Medulla oblongata (tissue), 1 donor: ENCODE measurements at regions not wholly inside any gene's neighbourhood (a gene's known extent, or its start where the extent isn't known, plus 50 kb on each side); places are given as distances from the start of the nearest gene placed in this dataset.
"Not testable (repeated sequence)": the region's sequence is repeated elsewhere in the genome, so short reads cannot be mapped to it uniquely, and the experiment has no call there.

Experiments used
- DNase-seq: peaks from one replicate; pipeline ENCODE4 v3.0.0-alpha.2; 2015; ENCODE audit errors: extremely low spot score

GRCh38 chr2:123481406-123481805, 543.7 kb upstream of the CNTNAP5 start:
- DNase-seq: no peak

- DNase-seq: no peak
Measured at GRCh38 chr2:123485056-123485455, 540.0 kb upstream of the CNTNAP5 start.

GRCh38 chr2:123493687-123494086, 531.4 kb upstream of the CNTNAP5 start:
- no peak for DNase-seq

- no peak for DNase-seq
Measured at GRCh38 chr2:123495241-123495640, 529.8 kb upstream of the CNTNAP5 start.

GRCh38 chr2:123500346-123500745, 524.7 kb upstream of the CNTNAP5 start:
- DNase-seq: no peak

GRCh38 chr2:123500988-123501387, 524.1 kb upstream of the CNTNAP5 start:
- DNase-seq: no peak

GRCh38 chr2:123502931-123503330, 522.2 kb upstream of the CNTNAP5 start:
- DNase-seq: no peak

GRCh38 chr2:123512547-123512946, 512.5 kb upstream of the CNTNAP5 start:
- no peak for DNase-seq

GRCh38 chr2:123513351-123513750, 511.7 kb upstream of the CNTNAP5 start:
- DNase-seq: no peak

GRCh38 chr2:123514613-123515207, 510.4 kb upstream of the CNTNAP5 start:
- DNase-seq: no peak

GRCh38 chr2:123518367-123518766, 506.7 kb upstream of the CNTNAP5 start:
- DNase-seq: no peak

- DNase-seq: no peak
Measured at GRCh38 chr2:123521854-123522253, 503.2 kb upstream of the CNTNAP5 start.

GRCh38 chr2:123522498-123522897, 502.6 kb upstream of the CNTNAP5 start:
- DNase-seq: not testable (repeated sequence)

GRCh38 chr2:123528996-123529707, 495.9 kb upstream of the CNTNAP5 start:
- no peak for DNase-seq

GRCh38 chr2:123530004-123530403, 495.1 kb upstream of the CNTNAP5 start:
- no peak for DNase-seq

GRCh38 chr2:123532126-123532525, 493.0 kb upstream of the CNTNAP5 start:
- DNase-seq: no peak

GRCh38 chr2:123532994-123533393, 492.1 kb upstream of the CNTNAP5 start:
- DNase-seq: no peak

GRCh38 chr2:123540291-123540690, 484.8 kb upstream of the CNTNAP5 start:
- no peak for DNase-seq

- DNase-seq: no peak
Measured at GRCh38 chr2:123546353-123546752, 478.7 kb upstream of the CNTNAP5 start.

GRCh38 chr2:123563515-123563914, 461.6 kb upstream of the CNTNAP5 start:
- no peak for DNase-seq

GRCh38 chr2:123566291-123566946, 458.7 kb upstream of the CNTNAP5 start:
- DNase-seq: no peak

- no peak for DNase-seq
Measured at GRCh38 chr2:123578016-123578415, 447.1 kb upstream of the CNTNAP5 start.

- no peak for DNase-seq
Measured at GRCh38 chr2:123596621-123597020, 428.5 kb upstream of the CNTNAP5 start.
